Ovary (tissue), 3 donors: ENCODE measurements at regions not wholly inside any gene's neighbourhood (a gene's known extent, or its start where the extent isn't known, plus 50 kb on each side); places are given as distances from the start of the nearest gene placed in this dataset.

Experiments
- EP300 ChIP-seq: sonication (generic); formaldehyde crosslinking; IDR thresholded peaks from one replicate; pipeline ENCODE4 v1.6.1; 2017; ENCODE audit warnings: antibody characterized with exemption
- POLR2A ChIP-seq: fragments of 450-650 bp; IDR thresholded peaks from one replicate; pipeline ENCODE4 v1.6.1; 2017; ENCODE audit warnings: antibody characterized with exemption, mild to moderate bottlenecking, moderate library complexity
- TF ChIP-seq, protein P1 (sequence below), 3 donors: fragments of 450-650 bp in 2 of 3; fragments of 200-600 bp in 1 of 3; IDR thresholded peaks; one replicate each; pipeline versions ENCODE4 v1.5.1 to v1.8.0; 2016 to 2022; ENCODE audit warnings: antibody characterized with exemption in 3 of 3, mild to moderate bottlenecking in 1 of 3
- donor health status: DM: no; HTN: no; CAD: no.

DNA sequence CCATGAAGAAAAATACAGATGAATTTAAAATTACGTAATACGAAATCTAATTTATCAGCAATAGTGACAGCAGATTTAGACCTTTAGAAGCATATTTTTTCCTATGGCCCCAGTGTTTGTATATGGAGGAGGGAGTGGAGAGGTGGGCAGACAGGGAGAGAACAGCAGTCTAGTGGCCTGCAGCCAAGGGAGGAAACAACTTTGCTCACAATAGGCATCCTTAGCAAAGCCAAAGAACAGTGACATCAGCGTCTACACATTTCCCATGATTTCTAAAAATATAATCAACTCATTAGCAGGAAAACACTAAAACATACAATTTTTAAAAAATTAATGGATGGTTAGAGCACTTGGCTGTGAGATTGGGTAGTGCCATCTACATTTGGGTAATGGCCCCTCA is 622.6 kb upstream of the ATP2B1 start:
- TF ChIP-seq, protein P1, sequence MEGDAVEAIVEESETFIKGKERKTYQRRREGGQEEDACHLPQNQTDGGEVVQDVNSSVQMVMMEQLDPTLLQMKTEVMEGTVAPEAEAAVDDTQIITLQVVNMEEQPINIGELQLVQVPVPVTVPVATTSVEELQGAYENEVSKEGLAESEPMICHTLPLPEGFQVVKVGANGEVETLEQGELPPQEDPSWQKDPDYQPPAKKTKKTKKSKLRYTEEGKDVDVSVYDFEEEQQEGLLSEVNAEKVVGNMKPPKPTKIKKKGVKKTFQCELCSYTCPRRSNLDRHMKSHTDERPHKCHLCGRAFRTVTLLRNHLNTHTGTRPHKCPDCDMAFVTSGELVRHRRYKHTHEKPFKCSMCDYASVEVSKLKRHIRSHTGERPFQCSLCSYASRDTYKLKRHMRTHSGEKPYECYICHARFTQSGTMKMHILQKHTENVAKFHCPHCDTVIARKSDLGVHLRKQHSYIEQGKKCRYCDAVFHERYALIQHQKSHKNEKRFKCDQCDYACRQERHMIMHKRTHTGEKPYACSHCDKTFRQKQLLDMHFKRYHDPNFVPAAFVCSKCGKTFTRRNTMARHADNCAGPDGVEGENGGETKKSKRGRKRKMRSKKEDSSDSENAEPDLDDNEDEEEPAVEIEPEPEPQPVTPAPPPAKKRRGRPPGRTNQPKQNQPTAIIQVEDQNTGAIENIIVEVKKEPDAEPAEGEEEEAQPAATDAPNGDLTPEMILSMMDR (IDR thresholded peaks at IDR 0.05) = no peak
- TF ChIP-seq POLR2A (no peak), EP300 (no peak)
